Loucy (cell line): ENCODE measurements at regions not wholly inside any gene's neighbourhood (a gene's known extent, or its start where the extent isn't known, plus 50 kb on each side); places are given as distances from the start of the nearest gene placed in this dataset.
"Not testable (repeated sequence)": the region's sequence is repeated elsewhere in the genome, so short reads cannot be mapped to it uniquely, and the experiment has no call there.

ENCODE experiments used
- H2AFZ ChIP-seq: fragments of 200-600 bp; sonication (generic); 2 replicates; pipeline ENCODE4 v1.6.0; 2016; ENCODE audit warnings: antibody characterized with exemption, mild to moderate bottlenecking, low read length, moderate library complexity
- H3F3A ChIP-seq: fragments of 200-600 bp; 2 replicates; pipeline ENCODE4 v1.6.0; 2016; ENCODE audit warnings: antibody characterized with exemption, low read depth, mild to moderate bottlenecking
- H3K27me3 ChIP-seq: fragments of 200-600 bp; sonication (generic); 2 replicates; pipeline ENCODE4 v1.6.1; 2014; ENCODE audit warnings: low read length, mild to moderate bottlenecking; ENCODE audit not compliant: insufficient read depth, poor library complexity, severe bottlenecking
- H3K36me3 ChIP-seq: fragments of 200-600 bp; sonication (generic); 2 replicates; pipeline ENCODE4 v1.6.1; 2016; ENCODE audit warnings: low read length; ENCODE audit not compliant: insufficient read depth
- H3K4me1 ChIP-seq: fragments of 200-600 bp; sonication (generic); 2 replicates; pipeline ENCODE4 v1.5.1; 2014; ENCODE audit warnings: low read length, mild to moderate bottlenecking; ENCODE audit not compliant: insufficient read depth, poor library complexity, severe bottlenecking
- H3K4me2 ChIP-seq: fragments of 200-600 bp; sonication (generic); 2 replicates; pipeline ENCODE4 v1.6.0; 2014; ENCODE audit warnings: antibody characterized with exemption, low read length, low read depth, mild to moderate bottlenecking; ENCODE audit not compliant: poor library complexity, severe bottlenecking
- H3K4me3 ChIP-seq: fragments of 200-600 bp; sonication (generic); 2 replicates; pipeline ENCODE4 v1.5.1; 2014; ENCODE audit warnings: low read length, mild to moderate bottlenecking, mixed read lengths; ENCODE audit not compliant: poor library complexity, severe bottlenecking
- H3K79me2 ChIP-seq: fragments of 200-600 bp; sonication (generic); 2 replicates; pipeline ENCODE4 v1.6.1; 2014; ENCODE audit warnings: low read length; ENCODE audit not compliant: insufficient read depth
- H3K9ac ChIP-seq: fragments of 200-600 bp; sonication (generic); 2 replicates; pipeline ENCODE4 v1.6.0; 2014; ENCODE audit warnings: mild to moderate bottlenecking, low read depth, low read length, moderate library complexity; ENCODE audit not compliant: poor library complexity, severe bottlenecking
- H3K9me2 ChIP-seq: fragments of 200-600 bp; sonication (generic); replicated peaks from 2 replicates; pipeline ENCODE4 v1.6.1; 2016; ENCODE audit warnings: low read depth, low read length, mixed read lengths
- H3K9me3 ChIP-seq: fragments of 200-600 bp; sonication (generic); 2 replicates; pipeline ENCODE4 v1.6.1; 2014; ENCODE audit warnings: mild to moderate bottlenecking, antibody characterized with exemption, low read length, low read depth; ENCODE audit not compliant: insufficient read depth
- H4K20me1 ChIP-seq: fragments of 200-600 bp; sonication (generic); 2 replicates; pipeline ENCODE4 v1.6.0; 2014; ENCODE audit warnings: antibody characterized with exemption, low read length, mild to moderate bottlenecking; ENCODE audit not compliant: insufficient read depth, poor library complexity, severe bottlenecking
- CTCF ChIP-seq: fragments of 200-600 bp; sonication (generic); conservative IDR thresholded peaks from 2 replicates; pipeline ENCODE4 v1.5.1; 2014; ENCODE audit warnings: mild to moderate bottlenecking, antibody characterized with exemption, low read length
- EZH2phosphoT487 ChIP-seq: fragments of 200-600 bp; IDR thresholded peaks from 2 replicates; pipeline ENCODE4 v1.6.1; 2018; ENCODE audit warnings: antibody characterized with exemption, mild to moderate bottlenecking, moderate library complexity, borderline replicate concordance

DNA sequence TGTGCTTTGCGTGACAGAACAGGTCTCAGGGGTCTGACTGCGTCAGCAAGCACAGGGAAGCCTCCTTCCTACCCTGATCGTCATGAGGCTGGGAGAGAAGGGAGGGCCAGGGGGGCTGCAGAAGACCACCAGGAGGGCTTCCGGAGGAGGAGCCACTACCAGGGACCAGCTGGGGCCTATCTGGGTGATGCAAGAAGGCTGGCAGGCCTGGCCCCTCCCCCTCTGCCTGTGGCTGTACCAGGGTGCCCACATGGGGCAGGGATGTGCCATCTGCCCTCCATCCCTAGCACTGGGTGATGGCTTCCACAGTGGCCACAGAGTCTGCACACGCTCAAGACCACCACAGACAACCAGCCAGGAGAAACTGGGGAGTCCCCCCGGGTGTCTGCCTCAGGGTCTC, 116.4 kb upstream of the NKX1-1 start:
- H2AFZ ChIP-seq = no peak overlapping the region
- TF ChIP-seq EZH2phosphoT487 = no peak
- TF ChIP-seq CTCF = no peak
- no peaks in the 10 kb centered on the region for H4K20me1 ChIP-seq
- H3K9me2 ChIP-seq = no peaks in the 10 kb centered on the region
- H3K4me2 ChIP-seq = no peak overlapping the region
- H3K36me3 ChIP-seq = no peaks in the 10 kb centered on the region
- H3K4me1 ChIP-seq = no peaks in the 10 kb centered on the region
- H3K27me3 ChIP-seq = no peaks in the 10 kb centered on the region
- H3K79me2 ChIP-seq = no peaks in the 10 kb centered on the region
- H3K9ac ChIP-seq = no peak overlapping the region
- no peak overlapping the region for H3K4me3 ChIP-seq
- peaks cover 16% of the 10 kb centered on the region for H3K9me3 ChIP-seq
- no peaks in the 10 kb centered on the region for H3F3A ChIP-seq

DNA sequence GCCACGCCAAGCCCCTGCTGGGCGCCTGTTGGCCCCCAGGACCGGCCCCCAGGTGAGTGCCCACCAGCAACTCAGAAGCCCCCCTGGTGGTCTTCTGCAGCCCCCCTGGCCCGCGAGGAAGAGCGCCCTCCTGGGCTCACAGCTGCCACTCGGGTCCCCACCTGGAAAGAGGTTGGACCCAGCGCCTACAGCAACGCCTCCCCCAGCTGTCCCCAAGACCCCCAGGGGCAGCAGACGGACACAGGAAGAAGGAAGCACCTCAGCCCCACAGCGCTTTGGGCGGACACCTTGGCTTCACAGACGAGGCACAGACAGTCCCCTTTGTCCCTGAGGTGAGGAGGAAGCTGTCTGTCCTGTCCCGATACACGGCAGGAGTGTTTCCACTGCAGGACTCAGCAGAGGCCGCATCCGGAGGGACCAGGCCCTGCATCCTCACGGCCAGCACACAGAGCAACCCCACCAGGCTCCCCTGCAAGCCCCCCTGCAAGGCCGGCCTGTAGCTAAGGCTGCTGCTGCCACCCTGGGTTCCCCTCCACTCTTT, 115.6 kb upstream of the NKX1-1 start:
- H3K79me2 ChIP-seq = no peaks in the 10 kb centered on the region
- no peaks in the 10 kb centered on the region for H4K20me1 ChIP-seq
- TF ChIP-seq CTCF (no peak), EZH2phosphoT487 (no peak)
- no peak overlapping the region for H3K9ac ChIP-seq
- H3K9me3 ChIP-seq = peaks cover 20% of the 10 kb centered on the region
- H3K4me1 ChIP-seq = no peaks in the 10 kb centered on the region
- no peak overlapping the region for H3K4me2 ChIP-seq
- no peak overlapping the region for H3K4me3 ChIP-seq
- H3K36me3 ChIP-seq = no peaks in the 10 kb centered on the region
- no peaks in the 10 kb centered on the region for H3F3A ChIP-seq
- no peak overlapping the region for H2AFZ ChIP-seq
- no peaks in the 10 kb centered on the region for H3K9me2 ChIP-seq
- H3K27me3 ChIP-seq = no peaks in the 10 kb centered on the region

DNA sequence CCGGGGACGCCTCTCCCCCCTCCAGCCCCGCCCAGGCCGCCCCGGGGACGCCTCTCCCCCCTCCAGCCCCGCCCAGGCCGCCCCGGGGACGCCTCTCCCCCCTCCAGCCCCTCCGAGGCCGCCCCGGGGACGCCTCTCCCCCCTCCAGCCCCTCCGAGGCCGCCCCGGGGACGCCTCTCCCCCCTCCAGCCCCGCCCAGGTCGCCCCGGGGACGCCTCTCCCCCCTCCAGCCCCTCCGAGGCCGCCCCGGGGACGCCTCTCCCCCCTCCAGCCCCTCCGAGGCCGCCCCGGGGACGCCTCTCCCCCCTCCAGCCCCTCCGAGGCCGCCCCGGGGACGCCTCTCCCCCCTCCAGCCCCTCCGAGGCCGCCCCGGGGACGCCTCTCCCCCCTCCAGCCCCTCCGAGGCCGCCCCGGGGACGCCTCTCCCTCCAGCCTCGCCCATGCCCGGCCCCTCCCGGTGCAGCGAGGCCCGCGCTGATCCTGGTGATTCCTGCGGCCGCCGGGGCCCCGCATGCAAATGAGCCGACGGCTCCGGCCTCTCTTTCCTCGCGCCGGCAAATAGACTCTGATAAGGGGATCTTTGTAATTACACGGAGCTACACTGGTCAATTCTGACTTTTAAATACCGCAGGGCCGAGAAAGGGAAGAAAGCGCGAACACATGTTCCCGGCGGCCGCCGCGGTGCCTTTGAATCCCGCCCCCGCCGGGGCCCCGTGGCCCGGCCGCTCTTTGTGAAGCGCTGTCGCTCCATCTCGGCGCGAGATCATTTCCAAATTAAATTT, 114.7 kb upstream of the NKX1-1 start:
- H3K4me3 ChIP-seq, H2AFZ ChIP-seq: not testable (repeated sequence)

More for the DNA sequence above, 114.7 kb upstream of the NKX1-1 start:
- H3K4me2 ChIP-seq, H3K9ac ChIP-seq, H3K79me2 ChIP-seq, H4K20me1 ChIP-seq, H3K27me3 ChIP-seq, H3K36me3 ChIP-seq, H3F3A ChIP-seq, H3K4me1 ChIP-seq, H3K9me2 ChIP-seq: not testable (repeated sequence)
- peaks cover 20% of the 10 kb centered on the region for H3K9me3 ChIP-seq
